Endothelial cell (in vitro differentiated cells): ENCODE measurements at regions not wholly inside any gene's neighbourhood (a gene's known extent, or its start where the extent isn't known, plus 50 kb on each side); places are given as distances from the start of the nearest gene placed in this dataset.

ENCODE experiments used
- DNase-seq: peaks from one replicate; pipeline ENCODE4 v3.0.0; 2021; ENCODE audit warnings: low spot score
- H3K27ac Mint-ChIP-seq: one replicate; pipeline ENCODE4 v1.8.0; 2021; ENCODE audit warnings: mixed read lengths, inconsistent platforms; ENCODE audit not compliant: unreplicated experiment
- H3K27me3 Mint-ChIP-seq: one replicate; pipeline ENCODE4 v1.8.0; 2021; ENCODE audit warnings: mild to moderate bottlenecking, moderate library complexity, mixed read lengths, inconsistent platforms; ENCODE audit not compliant: unreplicated experiment
- H3K36me3 Mint-ChIP-seq: one replicate; pipeline ENCODE4 v1.8.0; 2021; ENCODE audit warnings: mild to moderate bottlenecking, low read depth, mixed read lengths, inconsistent platforms; ENCODE audit not compliant: unreplicated experiment
- H3K4me1 Mint-ChIP-seq: one replicate; pipeline ENCODE4 v1.8.0; 2021; ENCODE audit warnings: mild to moderate bottlenecking, mixed read lengths, inconsistent platforms; ENCODE audit not compliant: unreplicated experiment
- H3K4me3 Mint-ChIP-seq: one replicate; pipeline ENCODE4 v1.8.0; 2021; ENCODE audit warnings: mild to moderate bottlenecking, mixed read lengths, inconsistent platforms; ENCODE audit not compliant: unreplicated experiment
- H3K9me3 Mint-ChIP-seq: one replicate; pipeline ENCODE4 v1.8.0; 2021; ENCODE audit warnings: mixed read lengths, inconsistent platforms; ENCODE audit not compliant: unreplicated experiment
- CTCF ChIP-seq: fragments of 200-600 bp; sonication (generic); IDR thresholded peaks from one replicate; pipeline ENCODE4 v1.5.0; 2021; ENCODE audit warnings: antibody characterized with exemption; ENCODE audit not compliant: unreplicated experiment

- Mint-ChIP-seq H3K27me3 (no peaks in the 10 kb centered on the region), H3K27ac (no peak overlapping the region), H3K36me3 (no peaks in the 10 kb centered on the region), H3K9me3 (no peaks in the 10 kb centered on the region), H3K4me1 (no peaks in the 10 kb centered on the region), H3K4me3 (no peak overlapping the region)
- no peak for TF ChIP-seq CTCF
- no peak for DNase-seq
Observed at GRCh38 chr5:39513236-39513635, 88.5 kb upstream of the DAB2 start.

- no peaks in the 10 kb centered on the region for H3K36me3 Mint-ChIP-seq
- no peak for DNase-seq
- no peaks in the 10 kb centered on the region for H3K4me1 Mint-ChIP-seq
- H3K4me3 Mint-ChIP-seq: no peak overlapping the region
- no peak overlapping the region for H3K27ac Mint-ChIP-seq
- no peak for TF ChIP-seq CTCF
- no peaks in the 10 kb centered on the region for H3K9me3 Mint-ChIP-seq
- no peaks in the 10 kb centered on the region for H3K27me3 Mint-ChIP-seq
Observed at GRCh38 chr5:39506211-39506610, 81.4 kb upstream of the DAB2 start.

GRCh38 chr5:39505791-39506190 lies 81.0 kb upstream of the DAB2 start:
- Mint-ChIP-seq H3K4me3 (no peak overlapping the region), H3K4me1 (no peaks in the 10 kb centered on the region), H3K27me3 (no peaks in the 10 kb centered on the region), H3K27ac (no peak overlapping the region), H3K9me3 (no peaks in the 10 kb centered on the region), H3K36me3 (no peaks in the 10 kb centered on the region)
- TF ChIP-seq CTCF: no peak
- no peak for DNase-seq

- no peak for DNase-seq
- Mint-ChIP-seq H3K4me3 (no peak overlapping the region), H3K36me3 (no peaks in the 10 kb centered on the region), H3K9me3 (no peaks in the 10 kb centered on the region), H3K27me3 (no peaks in the 10 kb centered on the region), H3K4me1 (no peaks in the 10 kb centered on the region), H3K27ac (no peak overlapping the region)
- no peak for TF ChIP-seq CTCF
Observed at GRCh38 chr5:39505363-39505762, 80.6 kb upstream of the DAB2 start.

GRCh38 chr5:39503155-39503554 lies 78.4 kb upstream of the DAB2 start:
- Mint-ChIP-seq H3K4me1 (no peaks in the 10 kb centered on the region), H3K36me3 (no peaks in the 10 kb centered on the region), H3K4me3 (no peak overlapping the region), H3K27ac (no peak overlapping the region), H3K9me3 (no peaks in the 10 kb centered on the region), H3K27me3 (no peaks in the 10 kb centered on the region)
- no peak for TF ChIP-seq CTCF
- no peak for DNase-seq
